ENCODE measurements at regions not wholly inside any gene's neighbourhood (a gene's known extent, or its start where the extent isn't known, plus 50 kb on each side); places are given as distances from the start of the nearest gene placed in this dataset.

DNA sequence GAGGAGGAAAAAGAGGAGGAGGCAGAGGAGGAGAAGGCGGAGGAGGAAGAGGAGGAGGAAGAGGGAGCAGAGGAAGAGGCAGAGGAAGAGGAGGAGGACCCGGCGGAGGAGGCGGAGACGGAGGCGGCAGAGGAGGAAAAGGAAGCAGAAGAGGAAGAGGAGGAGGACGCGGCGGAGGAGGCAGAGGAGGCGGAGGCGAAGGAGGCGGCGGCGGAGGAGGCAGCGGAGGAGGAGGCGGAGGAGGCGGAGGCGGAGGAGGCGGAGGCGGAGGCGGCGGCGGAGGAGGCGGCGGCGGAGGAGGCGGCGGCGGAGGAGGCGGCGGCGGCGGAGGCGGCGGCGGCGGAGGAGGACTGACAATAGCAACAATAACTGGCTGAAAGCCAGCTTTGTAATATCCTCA, 616.6 kb downstream of the TBC1D22A start (continued):
- TF ChIP-seq SETDB1 (IDR thresholded peaks at IDR 0.05; ENCODE audit: insufficient read length, low read length) (no peak), ZNF223 (tag by site-specific recombination; IDR thresholded peaks at IDR 0.05) (no peak), MYNN (tag by site-specific recombination; IDR thresholded peaks at IDR 0.05; ENCODE audit: borderline replicate concordance) (no peak), ZSCAN23 (tag by site-specific recombination; IDR thresholded peaks at IDR 0.05) (no peak)

DNA sequence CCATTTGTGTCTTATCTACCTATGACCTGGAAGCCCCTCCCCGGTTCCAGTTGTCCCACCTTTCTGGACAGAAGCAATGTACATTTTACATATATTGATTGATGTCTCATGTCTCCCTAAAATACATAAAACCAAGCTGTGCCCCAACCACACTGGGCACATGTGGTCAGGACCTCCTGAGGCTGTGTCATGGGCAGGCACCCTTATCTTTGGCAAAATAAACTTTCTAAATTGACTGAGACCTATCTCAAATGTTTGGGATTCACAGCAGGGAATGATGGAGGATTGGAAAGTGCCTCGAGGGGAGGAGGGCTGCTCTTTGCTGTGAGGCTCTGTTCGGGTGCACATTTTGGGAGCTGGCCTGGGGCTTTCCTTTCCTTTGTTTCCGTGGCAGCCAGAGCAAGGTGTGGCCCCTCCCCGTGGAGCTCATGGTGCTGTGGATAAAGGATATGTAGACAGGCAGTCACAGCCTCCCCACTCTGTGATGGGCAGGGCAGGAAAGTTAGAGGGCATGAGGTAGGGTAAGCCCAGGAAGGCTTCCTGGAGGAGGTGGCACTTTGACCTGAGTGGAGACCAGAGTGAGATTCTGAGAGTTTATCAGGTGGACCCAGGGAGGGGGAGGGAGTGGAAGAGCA, 615.6 kb downstream of the TBC1D22A start:
- ChIA-PET CTCF (no interaction called here), POLR2A (no interaction called here)
- TF ChIP-seq ZNF561 (tag by site-specific recombination; IDR thresholded peaks at IDR 0.05; ENCODE audit: borderline replicate concordance), result no peak
- peak; percentile 95 for TF ChIP-seq ZIC2 (tag by site-specific recombination; IDR thresholded peaks at IDR 0.05)
- Histone ChIP-seq H3K4me1 (ENCODE audit: control insufficient read depth, insufficient read depth, low read length) (no peaks in the 10 kb centered on the region), H3K4me3 (ENCODE audit: low read depth, low read length) (no peak overlapping the region), H3K9me3 (ENCODE audit: control insufficient read depth, insufficient read depth, low read depth, low read length) (no peaks in the 10 kb centered on the region), H3K36me3 (ENCODE audit: control insufficient read depth in 2 of 2, insufficient read depth in 1 of 2, low read length in 2 of 2) (no peaks in the 10 kb centered on the region), H3K27ac (ENCODE audit: extremely low read depth, low read depth, low read length) (no peak overlapping the region)

DNA sequence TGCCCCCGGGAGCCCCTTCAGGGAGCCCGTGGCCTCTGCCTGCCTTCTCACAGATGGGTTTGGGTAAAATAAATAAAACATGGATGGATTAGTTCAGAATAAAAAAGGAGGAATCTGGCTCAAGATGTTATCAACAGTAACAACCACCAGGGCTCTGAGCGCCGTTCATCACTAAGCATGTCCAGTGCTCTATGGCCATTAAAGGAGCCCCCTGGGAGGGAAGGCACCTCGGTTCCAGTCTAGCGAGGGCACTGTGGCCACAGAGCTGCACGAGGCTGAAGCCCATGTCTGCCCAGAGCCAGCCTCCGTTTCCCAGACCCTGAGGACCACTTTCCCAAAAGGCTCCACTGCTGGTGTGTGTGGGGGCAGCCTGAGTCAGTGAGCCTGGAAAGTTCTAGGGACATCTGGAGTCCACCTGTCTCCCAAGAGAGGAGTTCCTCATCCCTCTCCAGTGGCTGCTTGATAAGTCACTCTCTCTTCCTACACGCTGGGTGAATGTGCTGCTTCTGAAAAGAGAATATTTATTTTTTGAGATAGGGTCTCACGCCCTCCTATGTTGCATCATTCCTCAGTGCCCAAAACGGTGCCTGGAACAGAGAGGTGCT, 614.6 kb downstream of the TBC1D22A start:
- no peak overlapping the region for H3K27ac ChIP-seq (ENCODE audit: extremely low read depth, low read depth, low read length)
- TF ChIP-seq ZNF155 (tag by site-specific recombination; IDR thresholded peaks at IDR 0.05) (no peak), ZNF585B (tag by site-specific recombination; IDR thresholded peaks at IDR 0.05) (no peak), ZNF146 (tag by site-specific recombination; IDR thresholded peaks at IDR 0.05) (no peak), ZNF544 (tag by site-specific recombination; IDR thresholded peaks at IDR 0.05) (no peak), ZNF184 (tag by site-specific recombination; IDR thresholded peaks at IDR 0.05) (no peak), KLF8 (tag by site-specific recombination; IDR thresholded peaks at IDR 0.05) (no peak), WT1 (tag by site-specific recombination; IDR thresholded peaks at IDR 0.05) (no peak), ZNF785 (tag by site-specific recombination; IDR thresholded peaks at IDR 0.05) (no peak), ZNF292 (tag by site-specific recombination; IDR thresholded peaks at IDR 0.05; ENCODE audit: borderline replicate concordance, low read depth) (no peak), ZBTB1 (tag by site-specific recombination; IDR thresholded peaks at IDR 0.05) (no peak), ZNF354C (tag by site-specific recombination; IDR thresholded peaks at IDR 0.05; ENCODE audit: borderline replicate concordance, low read depth) (no peak), GFI1B (tag by site-specific recombination; IDR thresholded peaks at IDR 0.05) (no peak), ZNF621 (tag by site-specific recombination; IDR thresholded peaks at IDR 0.05) (no peak), ZNF600 (tag by site-specific recombination; IDR thresholded peaks at IDR 0.05) (no peak), ZNF10 (tag by site-specific recombination; IDR thresholded peaks at IDR 0.05) (no peak), ZNF571 (tag by site-specific recombination; IDR thresholded peaks at IDR 0.05) (no peak), ZNF433 (tag by site-specific recombination; IDR thresholded peaks at IDR 0.05; ENCODE audit: low read depth) (no peak)
- TF ChIP-seq, protein P1, sequence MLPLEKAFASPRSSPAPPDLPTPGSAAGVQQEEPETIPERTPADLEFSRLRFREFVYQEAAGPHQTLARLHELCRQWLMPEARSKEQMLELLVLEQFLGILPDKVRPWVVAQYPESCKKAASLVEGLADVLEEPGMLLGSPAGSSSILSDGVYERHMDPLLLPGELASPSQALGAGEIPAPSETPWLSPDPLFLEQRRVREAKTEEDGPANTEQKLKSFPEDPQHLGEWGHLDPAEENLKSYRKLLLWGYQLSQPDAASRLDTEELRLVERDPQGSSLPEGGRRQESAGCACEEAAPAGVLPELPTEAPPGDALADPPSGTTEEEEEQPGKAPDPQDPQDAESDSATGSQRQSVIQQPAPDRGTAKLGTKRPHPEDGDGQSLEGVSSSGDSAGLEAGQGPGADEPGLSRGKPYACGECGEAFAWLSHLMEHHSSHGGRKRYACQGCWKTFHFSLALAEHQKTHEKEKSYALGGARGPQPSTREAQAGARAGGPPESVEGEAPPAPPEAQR (tag by site-specific recombination; IDR thresholded peaks at IDR 0.05), result no peak
- TF ChIP-seq, protein P2, sequence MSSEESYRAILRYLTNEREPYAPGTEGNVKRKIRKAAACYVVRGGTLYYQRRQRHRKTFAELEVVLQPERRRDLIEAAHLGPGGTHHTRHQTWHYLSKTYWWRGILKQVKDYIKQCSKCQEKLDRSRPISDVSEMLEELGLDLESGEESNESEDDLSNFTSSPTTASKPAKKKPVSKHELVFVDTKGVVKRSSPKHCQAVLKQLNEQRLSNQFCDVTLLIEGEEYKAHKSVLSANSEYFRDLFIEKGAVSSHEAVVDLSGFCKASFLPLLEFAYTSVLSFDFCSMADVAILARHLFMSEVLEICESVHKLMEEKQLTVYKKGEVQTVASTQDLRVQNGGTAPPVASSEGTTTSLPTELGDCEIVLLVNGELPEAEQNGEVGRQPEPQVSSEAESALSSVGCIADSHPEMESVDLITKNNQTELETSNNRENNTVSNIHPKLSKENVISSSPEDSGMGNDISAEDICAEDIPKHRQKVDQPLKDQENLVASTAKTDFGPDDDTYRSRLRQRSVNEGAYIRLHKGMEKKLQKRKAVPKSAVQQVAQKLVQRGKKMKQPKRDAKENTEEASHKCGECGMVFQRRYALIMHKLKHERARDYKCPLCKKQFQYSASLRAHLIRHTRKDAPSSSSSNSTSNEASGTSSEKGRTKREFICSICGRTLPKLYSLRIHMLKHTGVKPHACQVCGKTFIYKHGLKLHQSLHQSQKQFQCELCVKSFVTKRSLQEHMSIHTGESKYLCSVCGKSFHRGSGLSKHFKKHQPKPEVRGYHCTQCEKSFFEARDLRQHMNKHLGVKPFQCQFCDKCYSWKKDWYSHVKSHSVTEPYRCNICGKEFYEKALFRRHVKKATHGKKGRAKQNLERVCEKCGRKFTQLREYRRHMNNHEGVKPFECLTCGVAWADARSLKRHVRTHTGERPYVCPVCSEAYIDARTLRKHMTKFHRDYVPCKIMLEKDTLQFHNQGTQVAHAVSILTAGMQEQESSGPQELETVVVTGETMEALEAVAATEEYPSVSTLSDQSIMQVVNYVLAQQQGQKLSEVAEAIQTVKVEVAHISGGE (tag by site-specific recombination; conservative IDR thresholded peaks at IDR 0.05; ENCODE audit: low read depth), result no peak
- TF ChIP-seq, protein P3, sequence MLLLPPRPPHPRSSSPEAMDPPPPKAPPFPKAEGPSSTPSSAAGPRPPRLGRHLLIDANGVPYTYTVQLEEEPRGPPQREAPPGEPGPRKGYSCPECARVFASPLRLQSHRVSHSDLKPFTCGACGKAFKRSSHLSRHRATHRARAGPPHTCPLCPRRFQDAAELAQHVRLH (tag by site-specific recombination; IDR thresholded peaks at IDR 0.05), result no peak
- CTCF ChIA-PET, result no interaction called here
- H3K4me3 ChIP-seq (ENCODE audit: low read depth, low read length), result no peak overlapping the region
- POLR2A ChIA-PET, result no interaction called here
- H3K9me3 ChIP-seq (ENCODE audit: control insufficient read depth, insufficient read depth, low read depth, low read length), result no peaks in the 10 kb centered on the region
- no peaks in the 10 kb centered on the region for H3K36me3 ChIP-seq (ENCODE audit: control insufficient read depth in 2 of 2, insufficient read depth in 1 of 2, low read length in 2 of 2)
- no peaks in the 10 kb centered on the region for H3K4me1 ChIP-seq (ENCODE audit: control insufficient read depth, insufficient read depth, low read length)
